ENCODE measurements at regions not wholly inside any gene's neighbourhood (a gene's known extent, or its start where the extent isn't known, plus 50 kb on each side); places are given as distances from the start of the nearest gene placed in this dataset.

- intact Hi-C loops (cut with micrococcal nuclease), result no loop called here
- in situ Hi-C loops (cut with MboI), result no loop called here
- POLR2A ChIA-PET, result no interaction called here
- no peak for TF ChIP-seq ELF1 (tag; IDR thresholded peaks at IDR 0.05)
- TF ChIP-seq CBFA2T2 (conservative IDR thresholded peaks at IDR 0.05), result no peak
- TF ChIP-seq POLR2H (tag; IDR thresholded peaks at IDR 0.05; ENCODE audit: low read depth), result no peak
- TF ChIP-seq CHAMP1 (IDR thresholded peaks at IDR 0.05), result no peak
- no peak for TF ChIP-seq CAMTA2 (CRISPR knock-in tag; conservative IDR thresholded peaks at IDR 0.05)
- TF ChIP-seq, protein P1, sequence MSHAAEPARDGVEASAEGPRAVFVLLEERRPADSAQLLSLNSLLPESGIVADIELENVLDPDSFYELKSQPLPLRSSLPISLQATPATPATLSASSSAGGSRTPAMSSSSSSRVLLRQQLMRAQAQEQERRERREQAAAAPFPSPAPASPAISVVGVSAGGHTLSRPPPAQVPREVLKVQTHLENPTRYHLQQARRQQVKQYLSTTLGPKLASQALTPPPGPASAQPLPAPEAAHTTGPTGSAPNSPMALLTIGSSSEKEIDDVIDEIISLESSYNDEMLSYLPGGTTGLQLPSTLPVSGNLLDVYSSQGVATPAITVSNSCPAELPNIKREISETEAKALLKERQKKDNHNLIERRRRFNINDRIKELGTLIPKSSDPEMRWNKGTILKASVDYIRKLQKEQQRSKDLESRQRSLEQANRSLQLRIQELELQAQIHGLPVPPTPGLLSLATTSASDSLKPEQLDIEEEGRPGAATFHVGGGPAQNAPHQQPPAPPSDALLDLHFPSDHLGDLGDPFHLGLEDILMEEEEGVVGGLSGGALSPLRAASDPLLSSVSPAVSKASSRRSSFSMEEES (CRISPR knock-in tag; IDR thresholded peaks at IDR 0.05), result no peak
- TF ChIP-seq SIX5 (IDR thresholded peaks at IDR 0.05; ENCODE audit: borderline replicate concordance in 1 of 2, insufficient read depth in 1 of 2, low read depth in 1 of 2, low read length in 2 of 2), result no peak
- no peak for TF ChIP-seq NFRKB (IDR thresholded peaks at IDR 0.05; ENCODE audit: low read depth)
- TF ChIP-seq, protein P2, sequence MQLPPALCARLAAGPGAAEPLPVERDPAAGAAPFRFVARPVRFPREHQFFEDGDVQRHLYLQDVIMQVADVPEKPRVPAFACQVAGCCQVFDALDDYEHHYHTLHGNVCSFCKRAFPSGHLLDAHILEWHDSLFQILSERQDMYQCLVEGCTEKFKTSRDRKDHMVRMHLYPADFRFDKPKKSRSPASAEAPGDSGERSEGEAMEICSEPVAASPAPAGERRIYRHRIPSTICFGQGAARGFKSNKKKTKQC (CRISPR knock-in tag; IDR thresholded peaks at IDR 0.05), result no peak
- no peak for TF ChIP-seq ZNF592 (IDR thresholded peaks at IDR 0.05)
- no peak for TF ChIP-seq ERF (CRISPR knock-in tag; IDR thresholded peaks at IDR 0.05)
- TF ChIP-seq BMI1 (IDR thresholded peaks at IDR 0.05; ENCODE audit: low read length), result no peak
- no peak for TF ChIP-seq SREBF2 (CRISPR knock-in tag; IDR thresholded peaks at IDR 0.05)
- no peak for TF ChIP-seq ZNF184 (CRISPR knock-in tag; IDR thresholded peaks at IDR 0.05)
- no peak for TF ChIP-seq MTA2 (IDR thresholded peaks at IDR 0.05; ENCODE audit: low read depth)
- no peak for TF ChIP-seq FOXJ3 (CRISPR knock-in tag; IDR thresholded peaks at IDR 0.05)
- TF ChIP-seq ZSCAN32 (CRISPR knock-in tag; IDR thresholded peaks at IDR 0.05), result no peak
- TF ChIP-seq ZNF212 (CRISPR knock-in tag; IDR thresholded peaks at IDR 0.05), result no peak
Observed at GRCh38 chr5:18605186-18605585, 970.9 kb downstream of the TAF11L14 start.

More at GRCh38 chr5:18605186-18605585, 970.9 kb downstream of the TAF11L14 start:
- Histone ChIP-seq H3K79me2 (ENCODE audit: control insufficient read depth, insufficient read depth, low read length) (no peaks in the 10 kb centered on the region), H3K27ac (ENCODE audit: extremely low read depth, low read depth, low read length) (no peak overlapping the region), H2AFZ (ENCODE audit: low read depth, low read length) (no peak overlapping the region), H3K9me3 (replicated peaks; ENCODE audit: control insufficient read depth, insufficient read depth, low read depth, low read length) (no peaks in the 10 kb centered on the region), H3K4me2 (ENCODE audit: insufficient read depth, low read length) (no peak overlapping the region), H3K36me3 (ENCODE audit: control insufficient read depth, insufficient read depth, low read length) (no peaks in the 10 kb centered on the region), H3K9me1 (ENCODE audit: control insufficient read depth, insufficient read depth, low read length) (no peaks in the 10 kb centered on the region), H4K20me1 (replicated peaks; ENCODE audit: control insufficient read depth, insufficient read depth, low read length) (no peaks in the 10 kb centered on the region), H3K4me1 (replicated peaks in 1 of 2; ENCODE audit: control insufficient read depth in 2 of 2, insufficient read depth in 2 of 2, low read length in 2 of 2) (no peaks in the 10 kb centered on the region), H3K9ac (ENCODE audit: insufficient read depth in 1 of 2, low read depth in 2 of 2, low read length in 2 of 2) (no peak overlapping the region), H3K4me3 (no peak overlapping the region), H3K27me3 (ENCODE audit: control insufficient read depth in 2 of 2, insufficient read depth in 2 of 2, low read length in 2 of 2) (no peaks in the 10 kb centered on the region)
- FAIRE-seq (no peak), ATAC-seq (no peak), DNase-seq (ENCODE audit: extremely low read depth in 1 of 4, low spot score in 3 of 4) (no peak)
- BruUV-seq (replicated peaks), result no TSS peak
- CTCF ChIA-PET (ENCODE audit: low intra/inter-chr PET ratio), result no interaction called here
